IPS-20b (cell line): ENCODE measurements at regions not wholly inside any gene's neighbourhood (a gene's known extent, or its start where the extent isn't known, plus 50 kb on each side); places are given as distances from the start of the nearest gene placed in this dataset.
"Not testable (repeated sequence)": the region's sequence is repeated elsewhere in the genome, so short reads cannot be mapped to it uniquely, and the experiment has no call there.

Source experiments
- H3K27ac ChIP-seq: one replicate; pipeline ENCODE4 v1.5.1; 2013; ENCODE audit warnings: low read length
- H3K27me3 ChIP-seq: 2 replicates; pipeline ENCODE4 v1.6.1; 2013; ENCODE audit warnings: mild to moderate bottlenecking, low read length, inconsistent platforms; ENCODE audit not compliant: insufficient read depth
- H3K36me3 ChIP-seq: 2 replicates; pipeline ENCODE4 v1.6.1; 2013; ENCODE audit warnings: low read depth, mild to moderate bottlenecking, inconsistent platforms, low read length, moderate library complexity; ENCODE audit not compliant: insufficient read depth
- H3K4me1 ChIP-seq: 2 replicates; pipeline ENCODE4 v1.6.1; 2013; ENCODE audit warnings: mild to moderate bottlenecking, control low read depth, inconsistent platforms, low read length, moderate library complexity; ENCODE audit not compliant: insufficient read depth
- H3K4me3 ChIP-seq: 2 replicates; pipeline ENCODE4 v1.5.1; 2013; ENCODE audit warnings: mild to moderate bottlenecking, low read length, inconsistent platforms
- H3K9ac ChIP-seq: 2 replicates; pipeline ENCODE4 v1.6.1; 2013; ENCODE audit warnings: low read depth, mild to moderate bottlenecking, inconsistent platforms, low read length, moderate library complexity
- H3K9me3 ChIP-seq: 2 replicates; pipeline ENCODE4 v1.6.1; 2013; ENCODE audit warnings: mild to moderate bottlenecking, low read depth, low read length, inconsistent platforms; ENCODE audit not compliant: insufficient read depth

DNA sequence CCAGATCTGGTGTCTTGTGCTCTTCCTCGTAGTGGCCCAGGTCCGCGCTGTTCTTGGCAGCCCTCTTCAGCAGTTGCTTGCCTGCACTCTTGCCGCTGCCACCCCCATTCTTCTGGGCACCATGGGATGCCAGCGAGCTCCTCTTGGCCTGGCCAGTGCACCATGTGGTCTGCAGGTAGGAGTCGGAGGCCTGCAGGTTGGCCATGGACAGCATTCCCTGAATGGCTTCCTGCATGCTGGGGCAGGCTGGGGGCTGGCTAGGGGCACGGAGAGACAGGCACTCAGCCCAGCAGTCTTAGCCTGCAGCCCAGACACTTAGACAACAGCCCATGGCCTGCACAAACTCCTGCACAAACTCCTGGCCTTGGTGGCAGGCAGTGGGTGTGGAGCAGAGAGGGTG lies 234.9 kb downstream of the TUBA3C start:
- no peaks in the 10 kb centered on the region for H3K4me1 ChIP-seq
- peaks cover 99% of the 10 kb centered on the region for H3K9me3 ChIP-seq
- no peaks in the 10 kb centered on the region for H3K36me3 ChIP-seq

DNA sequence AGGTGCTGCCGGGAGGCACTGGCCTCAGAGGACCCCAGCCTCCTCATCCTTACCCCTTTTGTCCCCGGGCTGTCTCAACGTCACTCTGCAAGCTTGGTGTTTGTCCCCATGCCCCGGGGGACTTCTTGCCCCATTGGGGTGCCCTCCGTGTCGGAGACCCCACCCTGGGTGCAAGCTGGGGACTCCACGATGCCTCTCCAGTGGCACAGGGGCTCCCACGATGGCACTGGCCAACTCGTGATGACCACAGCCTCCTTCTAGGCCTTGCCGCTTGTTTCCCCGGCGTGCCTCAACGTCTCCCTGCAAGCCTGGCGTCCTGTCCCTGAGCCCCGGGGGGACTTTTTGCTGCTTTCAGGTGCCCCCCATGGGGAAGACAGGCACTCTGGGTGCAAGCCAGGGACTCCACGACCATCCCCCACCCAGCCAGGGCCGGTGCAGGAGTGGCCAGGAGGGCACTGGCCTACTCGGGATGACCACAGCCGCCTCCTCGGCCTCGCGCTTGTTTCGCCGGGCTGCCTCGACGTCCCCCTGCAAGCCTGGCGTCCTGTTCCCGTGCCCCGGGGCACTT lies 237.0 kb downstream of the TUBA3C start:
- no peaks in the 10 kb centered on the region for H3K27me3 ChIP-seq
- no peak overlapping the region for H3K9ac ChIP-seq
- no peaks in the 10 kb centered on the region for H3K36me3 ChIP-seq
- no peak overlapping the region for H3K4me3 ChIP-seq
- no peaks in the 10 kb centered on the region for H3K4me1 ChIP-seq
- H3K9me3 ChIP-seq, result peaks cover 97% of the 10 kb centered on the region
- no peak overlapping the region for H3K27ac ChIP-seq

More for the DNA sequence above, 234.9 kb downstream of the TUBA3C start:
- H3K9ac ChIP-seq, result no peak overlapping the region
- no peak overlapping the region for H3K4me3 ChIP-seq
- H3K27me3 ChIP-seq, result no peaks in the 10 kb centered on the region
- H3K27ac ChIP-seq, result no peak overlapping the region

- H3K36me3 ChIP-seq, result no peaks in the 10 kb centered on the region
- H3K27ac ChIP-seq, result no peak overlapping the region
- H3K27me3 ChIP-seq, result no peaks in the 10 kb centered on the region
- H3K9me3 ChIP-seq, result peaks cover 93% of the 10 kb centered on the region
- no peaks in the 10 kb centered on the region for H3K4me1 ChIP-seq
- no peak overlapping the region for H3K4me3 ChIP-seq
- H3K9ac ChIP-seq, result no peak overlapping the region
Measured at GRCh38 chr13:18943721-18944391, 237.8 kb downstream of the TUBA3C start.

- H3K9me3 ChIP-seq, result peaks cover 93% of the 10 kb centered on the region
- no peaks in the 10 kb centered on the region for H3K27me3 ChIP-seq
- H3K4me3 ChIP-seq, result no peak overlapping the region
- H3K9ac ChIP-seq, result no peak overlapping the region
- H3K36me3 ChIP-seq, result no peaks in the 10 kb centered on the region
- H3K4me1 ChIP-seq, result no peaks in the 10 kb centered on the region
- no peak overlapping the region for H3K27ac ChIP-seq
Measured at GRCh38 chr13:18943273-18943672, 238.4 kb downstream of the TUBA3C start.

GRCh38 chr13:18936104-18936503 lies 245.5 kb downstream of the TUBA3C start:
- H3K9me3 ChIP-seq, result peaks cover 90% of the 10 kb centered on the region
- H3K36me3 ChIP-seq, result no peaks in the 10 kb centered on the region
- no peak overlapping the region for H3K4me3 ChIP-seq
- no peaks in the 10 kb centered on the region for H3K27me3 ChIP-seq
- H3K9ac ChIP-seq, result no peak overlapping the region
- no peaks in the 10 kb centered on the region for H3K4me1 ChIP-seq
- no peak overlapping the region for H3K27ac ChIP-seq

DNA sequence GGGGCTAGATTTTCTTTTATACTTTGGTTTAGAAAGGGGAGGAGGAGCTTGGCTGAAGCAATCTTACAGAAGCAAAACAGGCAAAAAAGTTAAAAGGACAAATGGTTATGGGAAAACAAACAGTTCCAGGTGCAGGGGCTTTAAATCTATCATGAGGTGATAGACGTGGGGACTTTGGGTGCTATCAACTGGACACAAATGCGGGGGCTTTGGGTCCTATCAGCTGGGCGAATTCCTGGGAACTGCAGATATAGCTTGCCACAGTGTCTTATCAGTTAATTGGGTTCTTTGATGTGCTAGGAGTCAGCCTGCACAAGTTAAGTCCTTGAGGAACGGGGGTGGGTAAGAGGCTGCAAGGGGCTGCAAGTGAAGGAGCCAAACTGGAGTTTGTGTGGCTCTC lies 260.6 kb downstream of the TUBA3C start:
- H3K9me3 ChIP-seq, result peaks cover 43% of the 10 kb centered on the region
- H3K4me3 ChIP-seq, result no peak overlapping the region
- no peaks in the 10 kb centered on the region for H3K4me1 ChIP-seq
- H3K9ac ChIP-seq, result no peak overlapping the region
- no peak overlapping the region for H3K27ac ChIP-seq
- no peaks in the 10 kb centered on the region for H3K27me3 ChIP-seq
- H3K36me3 ChIP-seq, result no peaks in the 10 kb centered on the region

DNA sequence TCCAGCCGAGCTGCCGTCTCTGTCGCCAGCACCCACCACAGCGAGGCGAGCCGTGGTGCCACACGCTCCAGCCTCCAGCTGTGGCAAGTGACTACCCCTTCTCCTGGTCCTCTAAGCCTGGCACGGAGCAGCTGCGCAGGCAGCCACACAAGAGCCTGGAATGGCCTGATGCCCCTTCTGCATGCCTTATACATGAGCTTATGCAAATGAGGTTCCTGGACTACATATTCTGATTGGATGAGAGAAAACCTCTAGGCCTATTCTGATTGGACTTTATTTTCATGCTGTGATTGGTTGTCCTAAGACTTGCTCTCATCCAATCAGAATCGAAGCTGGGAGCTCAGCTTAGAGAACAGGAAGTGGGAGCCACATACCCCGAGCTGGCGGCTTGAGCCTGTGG lies 276.5 kb downstream of the TUBA3C start:
- not testable (repeated sequence) for H3K4me3 ChIP-seq, H3K36me3 ChIP-seq, H3K9ac ChIP-seq, H3K27me3 ChIP-seq, H3K4me1 ChIP-seq, H3K27ac ChIP-seq
- peaks cover 65% of the 10 kb centered on the region for H3K9me3 ChIP-seq

GRCh38 chr13:18895411-18895810 lies 286.2 kb downstream of the TUBA3C start:
- H3K27ac ChIP-seq, H3K9ac ChIP-seq, H3K4me3 ChIP-seq, H3K27me3 ChIP-seq, H3K36me3 ChIP-seq, H3K4me1 ChIP-seq: not testable (repeated sequence)
- H3K9me3 ChIP-seq, result peaks cover 65% of the 10 kb centered on the region

DNA sequence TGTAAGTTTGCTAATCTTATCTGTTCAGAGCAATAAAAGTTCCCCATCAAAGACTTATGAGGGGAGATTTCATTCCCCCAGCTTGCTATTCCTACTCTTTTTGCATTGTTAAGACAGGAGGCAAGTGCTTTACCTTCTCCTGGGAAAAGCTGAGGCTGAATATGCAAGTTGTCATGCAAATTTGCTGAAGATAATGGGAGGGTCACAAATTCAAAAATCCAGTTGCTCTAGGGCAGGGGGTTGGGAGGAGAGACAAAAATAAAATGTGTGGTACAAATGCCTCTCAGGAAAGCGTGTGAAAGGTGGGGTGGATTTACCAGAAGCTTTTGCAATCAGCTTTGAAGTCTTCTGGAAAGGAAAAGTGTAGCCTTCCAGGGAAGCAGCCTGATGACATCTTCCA lies 290.4 kb downstream of the TUBA3C start:
- peaks cover 73% of the 10 kb centered on the region for H3K9me3 ChIP-seq
- not testable (repeated sequence) for H3K27me3 ChIP-seq, H3K4me1 ChIP-seq, H3K36me3 ChIP-seq, H3K4me3 ChIP-seq, H3K9ac ChIP-seq, H3K27ac ChIP-seq

DNA sequence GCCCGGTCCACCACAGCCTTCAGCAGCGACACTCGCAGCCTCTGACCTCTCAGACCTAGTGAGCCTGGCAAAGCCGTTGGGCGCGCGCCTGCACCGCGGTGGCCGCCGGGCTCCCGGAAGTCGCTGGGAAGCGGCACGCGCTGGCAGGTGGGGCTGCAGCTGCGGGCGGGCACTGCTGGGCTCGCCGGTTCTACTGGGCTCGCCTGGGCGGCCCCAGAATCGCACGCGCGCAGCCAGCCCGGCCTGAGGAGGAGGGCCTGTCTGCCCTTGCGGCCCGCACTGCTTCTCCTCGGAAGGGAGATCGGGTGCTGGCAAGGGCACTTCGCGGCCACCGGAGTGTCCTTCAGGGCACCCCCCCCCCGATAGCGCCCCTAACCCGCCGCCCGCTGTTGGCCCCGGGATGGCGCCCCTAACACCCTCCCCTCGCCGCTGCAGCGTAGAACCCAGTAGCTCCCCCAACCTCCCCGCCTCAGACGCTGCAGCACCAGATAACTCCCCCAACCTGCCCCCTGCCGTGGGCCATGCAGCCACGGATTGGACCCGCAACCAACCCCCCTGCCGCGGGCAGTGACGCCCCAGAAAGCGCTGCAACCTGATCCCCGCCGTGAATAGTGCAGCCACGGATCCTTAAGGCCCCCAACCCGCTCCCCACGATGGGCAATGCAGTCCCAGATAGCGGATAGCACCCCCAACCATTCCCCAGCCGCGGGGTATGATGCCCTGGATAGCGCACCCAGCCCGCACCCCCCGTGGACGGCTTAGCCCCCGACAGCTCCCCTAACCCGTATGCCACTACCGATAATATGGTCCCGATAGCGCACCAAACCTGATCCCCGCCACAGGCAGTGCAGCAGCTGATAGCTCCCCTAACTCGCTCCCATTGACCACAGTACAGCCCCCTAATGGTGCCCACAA lies 306.5 kb downstream of the TUBA3C start:
- peaks cover 55% of the 10 kb centered on the region for H3K9me3 ChIP-seq
- not testable (repeated sequence) for H3K9ac ChIP-seq, H3K36me3 ChIP-seq, H3K27ac ChIP-seq, H3K4me1 ChIP-seq, H3K27me3 ChIP-seq, H3K4me3 ChIP-seq

DNA sequence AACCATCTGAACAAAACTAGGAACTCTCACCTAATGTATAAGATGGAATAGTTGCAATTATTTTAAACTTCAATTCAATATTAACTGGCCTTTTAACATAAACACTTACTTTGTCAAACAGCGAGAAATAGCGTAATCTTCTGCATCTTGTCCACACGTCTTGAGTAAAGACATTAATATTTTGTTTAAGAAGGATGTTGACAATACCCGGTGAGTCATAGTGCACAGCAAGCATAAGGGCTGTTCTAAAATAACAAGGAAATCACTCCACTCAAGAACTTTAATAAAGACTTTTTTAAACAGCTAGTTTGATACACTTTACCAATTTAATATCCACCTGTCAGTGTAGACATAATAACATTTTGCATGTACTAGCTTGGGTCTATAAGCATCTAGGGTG lies 311.1 kb downstream of the TUBA3C start:
- H3K27me3 ChIP-seq, H3K36me3 ChIP-seq, H3K27ac ChIP-seq: not testable (repeated sequence)

GRCh38 chr13:18869365-18869764 lies 312.3 kb downstream of the TUBA3C start:
- peaks cover 22% of the 10 kb centered on the region for H3K9me3 ChIP-seq
- not testable (repeated sequence) for H3K36me3 ChIP-seq, H3K4me3 ChIP-seq, H3K27ac ChIP-seq, H3K4me1 ChIP-seq, H3K27me3 ChIP-seq, H3K9ac ChIP-seq

More for the DNA sequence above, 311.1 kb downstream of the TUBA3C start:
- H3K9me3 ChIP-seq, result peaks cover 20% of the 10 kb centered on the region
- not testable (repeated sequence) for H3K4me3 ChIP-seq, H3K9ac ChIP-seq, H3K4me1 ChIP-seq
